HepG2 (cell line): ENCODE measurements at regions not wholly inside any gene's neighbourhood (a gene's known extent, or its start where the extent isn't known, plus 50 kb on each side); places are given as distances from the start of the nearest gene placed in this dataset.

Source experiments
- ESRRA ChIP-seq: sonication (generic); formaldehyde crosslinking; IDR thresholded peaks from 2 replicates; pipeline ENCODE4 v1.5.1; 2020; ENCODE audit warnings: mild to moderate bottlenecking, low read depth, missing genetic modification reagents
- FOXA1 ChIP-seq, 2 experiments: fragments of 450-650 bp in 1 of 2; sonication (generic) in 1 of 2; formaldehyde crosslinking in 1 of 2; IDR thresholded peaks; 2 replicates each; pipeline versions ENCODE4 v1.4.0 to v1.6.1; 2016 to 2020; ENCODE audit warnings: missing genetic modification reagents in 1 of 2
- FOXA3 ChIP-seq: IDR thresholded peaks from 2 replicates; pipeline ENCODE4 v1.6.1; 2016; ENCODE audit warnings: missing genetic modification reagents, missing compliant biosample characterization
- FOXO1 ChIP-seq: sonication (generic); formaldehyde crosslinking; IDR thresholded peaks from 2 replicates; pipeline ENCODE4 v1.4.0; 2020; ENCODE audit warnings: missing genetic modification reagents
- HDAC6 ChIP-seq: fragments of 200-600 bp; sonication (generic); IDR thresholded peaks from 2 replicates; pipeline ENCODE4 v1.7.0; 2017; ENCODE audit warnings: mild to moderate bottlenecking, antibody characterized with exemption, low read length, low read depth
- HNRNPK ChIP-seq: fragments of 200-400 bp; formaldehyde crosslinking; IDR thresholded peaks from 2 replicates; pipeline ENCODE4 v1.6.1; 2018; ENCODE audit warnings: low read length, low read depth, moderate library complexity, mild to moderate bottlenecking; ENCODE audit not compliant: poor library complexity, severe bottlenecking
- ISX ChIP-seq: sonication (generic); formaldehyde crosslinking; conservative IDR thresholded peaks from 2 replicates; pipeline ENCODE4 v1.5.0; 2020; ENCODE audit warnings: missing genetic modification reagents
- LCORL ChIP-seq, 2 experiments: fragments of 450-650 bp in 1 of 2; sonication (generic) in 1 of 2; formaldehyde crosslinking in 1 of 2; IDR thresholded peaks; 2 replicates each; pipeline versions ENCODE4 v1.5.0 to v1.6.1; 2017 to 2020; ENCODE audit warnings: antibody characterized with exemption in 1 of 2, missing genetic modification reagents in 1 of 2
- MATR3 ChIP-seq: sonication (generic); formaldehyde crosslinking; IDR thresholded peaks from 2 replicates; pipeline ENCODE4 v1.4.0; 2020; ENCODE audit warnings: missing genetic modification reagents
- MED1 ChIP-seq: sonication (generic); formaldehyde crosslinking; IDR thresholded peaks from 2 replicates; pipeline ENCODE4 v1.4.0; 2020; ENCODE audit warnings: missing genetic modification reagents
- MYNN ChIP-seq: sonication (generic); formaldehyde crosslinking; IDR thresholded peaks from 2 replicates; pipeline ENCODE4 v1.4.0; 2020; ENCODE audit warnings: mild to moderate bottlenecking, low read depth, missing genetic modification reagents
- NR3C1 ChIP-seq: sonication (generic); formaldehyde crosslinking; IDR thresholded peaks from 2 replicates; pipeline ENCODE4 v1.4.0; 2020; ENCODE audit warnings: missing genetic modification reagents
- SIN3B ChIP-seq: fragments of 150-350 bp; IDR thresholded peaks from 2 replicates; pipeline ENCODE4 v1.6.1; 2014; ENCODE audit warnings: low read length
- SIX1 ChIP-seq: sonication (generic); formaldehyde crosslinking; IDR thresholded peaks from 2 replicates; pipeline ENCODE4 v1.4.0; 2020; ENCODE audit warnings: missing genetic modification reagents, borderline replicate concordance
- SIX4 ChIP-seq: sonication (generic); formaldehyde crosslinking; IDR thresholded peaks from 2 replicates; pipeline ENCODE4 v1.4.0; 2020; ENCODE audit warnings: missing genetic modification reagents
- TFDP2 ChIP-seq: sonication (generic); formaldehyde crosslinking; IDR thresholded peaks from 2 replicates; pipeline ENCODE4 v1.4.0; 2020; ENCODE audit warnings: missing genetic modification reagents
- ZBTB38 ChIP-seq: sonication (generic); formaldehyde crosslinking; IDR thresholded peaks from 2 replicates; pipeline ENCODE4 v1.5.1; 2020; ENCODE audit warnings: mild to moderate bottlenecking, missing genetic modification reagents
- ZFP90 ChIP-seq: sonication (generic); formaldehyde crosslinking; IDR thresholded peaks from 2 replicates; pipeline ENCODE4 v1.8.0; 2022; ENCODE audit warnings: missing genetic modification reagents, mild to moderate bottlenecking, inconsistent platforms, borderline replicate concordance
- ZMYM3 ChIP-seq: sonication (generic); formaldehyde crosslinking; IDR thresholded peaks from 2 replicates; pipeline ENCODE4 v1.5.1; 2020; ENCODE audit warnings: mild to moderate bottlenecking, missing genetic modification reagents
- ZNF354B ChIP-seq: sonication (generic); formaldehyde crosslinking; IDR thresholded peaks from 2 replicates; pipeline ENCODE4 v1.8.0; 2022; ENCODE audit warnings: mild to moderate bottlenecking, missing genetic modification reagents
- ZNF546 ChIP-seq: sonication (generic); formaldehyde crosslinking; conservative IDR thresholded peaks from 2 replicates; pipeline ENCODE4 v1.8.1; 2023; ENCODE audit warnings: mild to moderate bottlenecking, missing genetic modification reagents
- ZNF850 ChIP-seq: sonication (generic); formaldehyde crosslinking; conservative IDR thresholded peaks from 2 replicates; pipeline ENCODE4 v1.9.0; 2021; ENCODE audit warnings: mild to moderate bottlenecking, missing genetic modification reagents
- TF ChIP-seq, protein P1 (sequence below): IDR thresholded peaks from 2 replicates; pipeline ENCODE4 v1.6.1; 2016; ENCODE audit warnings: low read depth
- TF ChIP-seq, protein P2 (sequence below): sonication (generic); formaldehyde crosslinking; IDR thresholded peaks from 2 replicates; pipeline ENCODE4 v1.5.1; 2020; ENCODE audit warnings: mild to moderate bottlenecking, missing genetic modification reagents, borderline replicate concordance

- TF ChIP-seq TFDP2 = no peak
- no peak for TF ChIP-seq ZBTB38 (CRISPR knock-in tag)
- TF ChIP-seq MED1 (CRISPR knock-in tag) = peak; percentile 78
- TF ChIP-seq ISX (CRISPR knock-in tag) = no peak
- peak; percentile 68 for TF ChIP-seq FOXA3
- TF ChIP-seq FOXO1 (CRISPR knock-in tag) = peak; percentile 62; the same call in 1 of the 2 replicates
- no peak for TF ChIP-seq LCORL (IDR thresholded peaks at IDR 0.05)
- TF ChIP-seq LCORL (CRISPR knock-in tag; IDR thresholded peaks at IDR 0.05) = no peak
- TF ChIP-seq, protein P1, sequence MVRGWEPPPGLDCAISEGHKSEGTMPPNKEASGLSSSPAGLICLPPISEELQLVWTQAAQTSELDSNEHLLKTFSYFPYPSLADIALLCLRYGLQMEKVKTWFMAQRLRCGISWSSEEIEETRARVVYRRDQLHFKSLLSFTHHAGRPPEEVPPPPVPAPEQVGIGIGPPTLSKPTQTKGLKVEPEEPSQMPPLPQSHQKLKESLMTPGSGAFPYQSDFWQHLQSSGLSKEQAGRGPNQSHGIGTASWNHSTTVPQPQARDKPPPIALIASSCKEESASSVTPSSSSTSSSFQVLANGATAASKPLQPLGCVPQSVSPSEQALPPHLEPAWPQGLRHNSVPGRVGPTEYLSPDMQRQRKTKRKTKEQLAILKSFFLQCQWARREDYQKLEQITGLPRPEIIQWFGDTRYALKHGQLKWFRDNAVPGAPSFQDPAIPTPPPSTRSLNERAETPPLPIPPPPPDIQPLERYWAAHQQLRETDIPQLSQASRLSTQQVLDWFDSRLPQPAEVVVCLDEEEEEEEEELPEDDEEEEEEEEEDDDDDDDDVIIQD (CRISPR knock-in tag) = peak; percentile 67; the same call in 1 of the 2 replicates
- no peak for TF ChIP-seq ZFP90 (CRISPR knock-in tag)
- no peak for TF ChIP-seq NR3C1 (CRISPR knock-in tag)
- TF ChIP-seq ESRRA (CRISPR knock-in tag) = peak; percentile 48; the same call in 1 of the 2 replicates
- no peak for TF ChIP-seq SIX4 (CRISPR knock-in tag)
- TF ChIP-seq MATR3 (CRISPR knock-in tag) = no peak
- TF ChIP-seq FOXA1 (IDR thresholded peaks at IDR 0.05) = no peak
- peak; percentile 28; the same call in 1 of the 2 replicates for TF ChIP-seq FOXA1 (CRISPR knock-in tag; IDR thresholded peaks at IDR 0.05)
- no peak for TF ChIP-seq HDAC6
- TF ChIP-seq ZMYM3 (CRISPR knock-in tag) = peak; percentile 37; the same call in 1 of the 2 replicates
- no peak for TF ChIP-seq ZNF546
- no peak for TF ChIP-seq ZNF354B (CRISPR knock-in tag)
- TF ChIP-seq HNRNPK = no peak
- TF ChIP-seq SIX1 = no peak
- TF ChIP-seq ZNF850 (CRISPR knock-in tag) = no peak
- TF ChIP-seq, protein P2, sequence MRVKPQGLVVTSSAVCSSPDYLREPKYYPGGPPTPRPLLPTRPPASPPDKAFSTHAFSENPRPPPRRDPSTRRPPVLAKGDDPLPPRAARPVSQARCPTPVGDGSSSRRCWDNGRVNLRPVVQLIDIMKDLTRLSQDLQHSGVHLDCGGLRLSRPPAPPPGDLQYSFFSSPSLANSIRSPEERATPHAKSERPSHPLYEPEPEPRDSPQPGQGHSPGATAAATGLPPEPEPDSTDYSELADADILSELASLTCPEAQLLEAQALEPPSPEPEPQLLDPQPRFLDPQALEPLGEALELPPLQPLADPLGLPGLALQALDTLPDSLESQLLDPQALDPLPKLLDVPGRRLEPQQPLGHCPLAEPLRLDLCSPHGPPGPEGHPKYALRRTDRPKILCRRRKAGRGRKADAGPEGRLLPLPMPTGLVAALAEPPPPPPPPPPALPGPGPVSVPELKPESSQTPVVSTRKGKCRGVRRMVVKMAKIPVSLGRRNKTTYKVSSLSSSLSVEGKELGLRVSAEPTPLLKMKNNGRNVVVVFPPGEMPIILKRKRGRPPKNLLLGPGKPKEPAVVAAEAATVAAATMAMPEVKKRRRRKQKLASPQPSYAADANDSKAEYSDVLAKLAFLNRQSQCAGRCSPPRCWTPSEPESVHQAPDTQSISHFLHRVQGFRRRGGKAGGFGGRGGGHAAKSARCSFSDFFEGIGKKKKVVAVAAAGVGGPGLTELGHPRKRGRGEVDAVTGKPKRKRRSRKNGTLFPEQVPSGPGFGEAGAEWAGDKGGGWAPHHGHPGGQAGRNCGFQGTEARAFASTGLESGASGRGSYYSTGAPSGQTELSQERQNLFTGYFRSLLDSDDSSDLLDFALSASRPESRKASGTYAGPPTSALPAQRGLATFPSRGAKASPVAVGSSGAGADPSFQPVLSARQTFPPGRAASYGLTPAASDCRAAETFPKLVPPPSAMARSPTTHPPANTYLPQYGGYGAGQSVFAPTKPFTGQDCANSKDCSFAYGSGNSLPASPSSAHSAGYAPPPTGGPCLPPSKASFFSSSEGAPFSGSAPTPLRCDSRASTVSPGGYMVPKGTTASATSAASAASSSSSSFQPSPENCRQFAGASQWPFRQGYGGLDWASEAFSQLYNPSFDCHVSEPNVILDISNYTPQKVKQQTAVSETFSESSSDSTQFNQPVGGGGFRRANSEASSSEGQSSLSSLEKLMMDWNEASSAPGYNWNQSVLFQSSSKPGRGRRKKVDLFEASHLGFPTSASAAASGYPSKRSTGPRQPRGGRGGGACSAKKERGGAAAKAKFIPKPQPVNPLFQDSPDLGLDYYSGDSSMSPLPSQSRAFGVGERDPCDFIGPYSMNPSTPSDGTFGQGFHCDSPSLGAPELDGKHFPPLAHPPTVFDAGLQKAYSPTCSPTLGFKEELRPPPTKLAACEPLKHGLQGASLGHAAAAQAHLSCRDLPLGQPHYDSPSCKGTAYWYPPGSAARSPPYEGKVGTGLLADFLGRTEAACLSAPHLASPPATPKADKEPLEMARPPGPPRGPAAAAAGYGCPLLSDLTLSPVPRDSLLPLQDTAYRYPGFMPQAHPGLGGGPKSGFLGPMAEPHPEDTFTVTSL (CRISPR knock-in tag) = peak; percentile 82; the same call in 1 of the 2 replicates
- TF ChIP-seq SIN3B = no peak
- TF ChIP-seq MYNN (CRISPR knock-in tag) = no peak
Observed at GRCh38 chr19:30817965-30818567, 445.9 kb downstream of the ZNF536 start (continued).
